ENCODE measurements at regions not wholly inside any gene's neighbourhood (a gene's known extent, or its start where the extent isn't known, plus 50 kb on each side); places are given as distances from the start of the nearest gene placed in this dataset.

GRCh38 chr13:67568205-67568604 is 338.1 kb upstream of the PCDH9 start:
- no peak for TF ChIP-seq POLR2A (IDR thresholded peaks at IDR 0.05)
- TF ChIP-seq EP300 (IDR thresholded peaks at IDR 0.05) = no peak
- no peak for TF ChIP-seq CTCF (IDR thresholded peaks at IDR 0.05)

Data from upper lobe of left lung (tissue), 4 donors.